Neural cell (in vitro differentiated cells): ENCODE measurements at regions not wholly inside any gene's neighbourhood (a gene's known extent, or its start where the extent isn't known, plus 50 kb on each side); places are given as distances from the start of the nearest gene placed in this dataset.

ENCODE experiments used
- H2AFZ ChIP-seq: fragments of 200-600, 300-800 bp; sonication (generic), shearing (Covaris generic); 2 replicates; pipeline ENCODE4 v1.6.0; 2014; ENCODE audit warnings: low read depth, mild to moderate bottlenecking, antibody characterized with exemption, low read length, moderate library complexity
- H3F3A ChIP-seq: fragments of 200-600 bp; shearing (Covaris generic); 2 replicates; pipeline ENCODE4 v1.6.1; 2016; ENCODE audit warnings: mild to moderate bottlenecking, moderate library complexity, mixed read lengths, antibody characterized with exemption, low read length; ENCODE audit not compliant: insufficient read depth, poor library complexity, severe bottlenecking
- H3K27ac ChIP-seq: fragments of 200-600, 300-800 bp; sonication (generic), shearing (Covaris generic); 2 replicates; pipeline ENCODE4 v1.5.1; 2014; ENCODE audit warnings: mild to moderate bottlenecking, low read length, moderate library complexity
- H3K27me3 ChIP-seq: fragments of 300-800, 200-600 bp; sonication (generic), shearing (Covaris generic); 2 replicates; pipeline ENCODE4 v1.6.0; 2014; ENCODE audit warnings: mild to moderate bottlenecking, low read depth, low read length, moderate library complexity; ENCODE audit not compliant: insufficient read depth
- H3K36me3 ChIP-seq: fragments of 300-800, 200-600 bp; sonication (generic), shearing (Covaris generic); 2 replicates; pipeline ENCODE4 v1.5.1; 2014; ENCODE audit warnings: mild to moderate bottlenecking, antibody characterized with exemption, low read length, moderate library complexity; ENCODE audit not compliant: insufficient read depth
- H3K4me2 ChIP-seq: fragments of 300-800, 200-600 bp; sonication (generic), shearing (Covaris generic); 2 replicates; pipeline ENCODE4 v1.6.0; 2014; ENCODE audit warnings: mild to moderate bottlenecking, low read length
- H3K4me3 ChIP-seq: fragments of 300-800, 200-600 bp; sonication (generic), shearing (Covaris generic); 2 replicates; pipeline ENCODE4 v1.5.1; 2014; ENCODE audit warnings: mild to moderate bottlenecking, low read length, moderate library complexity
- H3K79me2 ChIP-seq: fragments of 200-600 bp; shearing (Covaris generic); replicated peaks from 2 replicates; pipeline ENCODE4 v1.6.0; 2014; ENCODE audit warnings: mild to moderate bottlenecking, low read length, moderate library complexity; ENCODE audit not compliant: insufficient read depth
- H3K9ac ChIP-seq: fragments of 300-800, 200-600 bp; sonication (generic), shearing (Covaris generic); 2 replicates; pipeline ENCODE4 v1.6.1; 2016; ENCODE audit warnings: mild to moderate bottlenecking, low read length, mixed read lengths
- H3K9me2 ChIP-seq: fragments of 200-600 bp; shearing (Covaris generic); 2 replicates; pipeline ENCODE4 v1.6.1; 2016; ENCODE audit warnings: mild to moderate bottlenecking, low read length, mixed read lengths; ENCODE audit not compliant: insufficient read depth
- H3K9me3 ChIP-seq: fragments of 200-600, 300-800 bp; sonication (generic), shearing (Covaris generic); 2 replicates; pipeline ENCODE4 v1.6.1; 2016; ENCODE audit warnings: mild to moderate bottlenecking, mixed run types, low read length, moderate library complexity, mixed read lengths
- H4K20me1 ChIP-seq: fragments of 200-600 bp; shearing (Covaris generic); 2 replicates; pipeline ENCODE4 v1.6.1; 2016; ENCODE audit warnings: mild to moderate bottlenecking, mixed run types; ENCODE audit not compliant: insufficient read depth
- CTCF ChIP-seq: fragments of 450-650 bp; IDR thresholded peaks from 2 replicates; pipeline ENCODE4 v1.5.1; 2014; ENCODE audit warnings: antibody characterized with exemption, mild to moderate bottlenecking, moderate library complexity; ENCODE audit not compliant: poor library complexity, severe bottlenecking
- EP300 ChIP-seq: fragments of 450-650 bp; conservative IDR thresholded peaks from 2 replicates; pipeline ENCODE4 v1.6.1; 2014; ENCODE audit warnings: antibody characterized with exemption, mild to moderate bottlenecking, moderate library complexity; ENCODE audit not compliant: poor library complexity, severe bottlenecking
- EZH2 ChIP-seq: fragments of 200-600, 300-800 bp; shearing (Covaris generic), sonication (generic); IDR thresholded peaks from 2 replicates; pipeline ENCODE4 v1.6.1; 2014; ENCODE audit warnings: antibody characterized with exemption, low read length, borderline replicate concordance, mild to moderate bottlenecking; ENCODE audit not compliant: insufficient read depth, poor library complexity, severe bottlenecking
- MXI1 ChIP-seq: fragments of 450-650 bp; conservative IDR thresholded peaks from 2 replicates; pipeline ENCODE4 v1.6.1; 2014; ENCODE audit warnings: antibody characterized with exemption, mild to moderate bottlenecking; ENCODE audit not compliant: poor library complexity, severe bottlenecking
- POLR2AphosphoS5 ChIP-seq: IDR thresholded peaks from 2 replicates; pipeline ENCODE4 v1.6.1; 2012
- RAD21 ChIP-seq: fragments of 450-650 bp; conservative IDR thresholded peaks from 2 replicates; pipeline ENCODE4 v1.6.1; 2014; ENCODE audit warnings: antibody characterized with exemption, mild to moderate bottlenecking, moderate library complexity
- REST ChIP-seq: IDR thresholded peaks from 2 replicates; pipeline ENCODE4 v1.6.1; 2012; ENCODE audit warnings: borderline replicate concordance
- SMC3 ChIP-seq: fragments of 450-650 bp; conservative IDR thresholded peaks from 2 replicates; pipeline ENCODE4 v1.6.1; 2014; ENCODE audit warnings: antibody characterized with exemption, mild to moderate bottlenecking, moderate library complexity; ENCODE audit not compliant: poor library complexity
- TAF1 ChIP-seq: IDR thresholded peaks from 2 replicates; pipeline ENCODE4 v1.6.1; 2012; ENCODE audit warnings: low read depth

- H3K4me2 ChIP-seq = no peak overlapping the region
- no peak overlapping the region for H2AFZ ChIP-seq
- H3K9me3 ChIP-seq = no peaks in the 10 kb centered on the region
- H3K79me2 ChIP-seq = no peaks in the 10 kb centered on the region
- TF ChIP-seq MXI1 (no peak), RAD21 (no peak), EP300 (no peak), REST (no peak), SMC3 (no peak), POLR2AphosphoS5 (no peak), TAF1 (no peak), CTCF (no peak), EZH2 (no peak)
- no peak overlapping the region for H3K9ac ChIP-seq
- no peak overlapping the region for H3K27ac ChIP-seq
- no peaks in the 10 kb centered on the region for H3K27me3 ChIP-seq
- H3K9me2 ChIP-seq = no peaks in the 10 kb centered on the region
- no peak overlapping the region for H3K4me3 ChIP-seq
- H4K20me1 ChIP-seq = no peaks in the 10 kb centered on the region
- no peaks in the 10 kb centered on the region for H3F3A ChIP-seq
- H3K36me3 ChIP-seq = no peaks in the 10 kb centered on the region
Observed at GRCh38 chr1:88529581-88529980, 154.5 kb upstream of the PKN2 start.

- Histone ChIP-seq H3K27me3 (no peaks in the 10 kb centered on the region), H3K36me3 (no peaks in the 10 kb centered on the region), H3F3A (no peaks in the 10 kb centered on the region), H2AFZ (no peak overlapping the region), H4K20me1 (no peaks in the 10 kb centered on the region), H3K27ac (no peak overlapping the region), H3K9me3 (no peaks in the 10 kb centered on the region), H3K9me2 (no peaks in the 10 kb centered on the region), H3K9ac (no peak overlapping the region), H3K4me2 (no peak overlapping the region), H3K79me2 (no peaks in the 10 kb centered on the region), H3K4me3 (no peak overlapping the region)
- no peak for TF ChIP-seq REST
- TF ChIP-seq MXI1 = no peak
- TF ChIP-seq TAF1 = no peak
- no peak for TF ChIP-seq CTCF
- TF ChIP-seq RAD21 = no peak
- no peak for TF ChIP-seq SMC3
- no peak for TF ChIP-seq EZH2
- no peak for TF ChIP-seq EP300
- TF ChIP-seq POLR2AphosphoS5 = no peak
Observed at GRCh38 chr1:88530246-88530645, 153.8 kb upstream of the PKN2 start.
